Hepatocyte (in vitro differentiated cells): ENCODE measurements at regions not wholly inside any gene's neighbourhood (a gene's known extent, or its start where the extent isn't known, plus 50 kb on each side); places are given as distances from the start of the nearest gene placed in this dataset.
"Not testable (repeated sequence)": the region's sequence is repeated elsewhere in the genome, so short reads cannot be mapped to it uniquely, and the experiment has no call there.

Experiments
- DNase-seq: peaks from one replicate; pipeline ENCODE4 v3.0.0-alpha.2; 2016; ENCODE audit warnings: low spot score
- H2AFZ ChIP-seq: fragments of 200-600 bp; sonication (generic); 2 replicates; pipeline ENCODE4 v1.6.0; 2016; ENCODE audit warnings: antibody characterized with exemption, mild to moderate bottlenecking
- H3K27ac ChIP-seq: fragments of 200-600 bp; sonication (generic); 2 replicates; pipeline ENCODE4 v1.5.1; 2016; ENCODE audit warnings: mild to moderate bottlenecking
- H3K27me3 ChIP-seq: fragments of 200-600 bp; sonication (generic); 2 replicates; pipeline ENCODE4 v1.6.1; 2016
- H3K36me3 ChIP-seq: fragments of 200-600 bp; sonication (generic); replicated peaks from 2 replicates; pipeline ENCODE4 v1.5.1; 2016; ENCODE audit warnings: low read depth; ENCODE audit not compliant: insufficient read depth
- H3K4me1 ChIP-seq: fragments of 200-600 bp; sonication (generic); 2 replicates; pipeline ENCODE4 v1.5.1; 2016; ENCODE audit warnings: mild to moderate bottlenecking, moderate library complexity; ENCODE audit not compliant: insufficient read depth
- H3K4me2 ChIP-seq: fragments of 200-600 bp; sonication (generic); 2 replicates; pipeline ENCODE4 v1.6.0; 2016
- H3K4me3 ChIP-seq: fragments of 200-600 bp; sonication (generic); 2 replicates; pipeline ENCODE4 v1.5.1; 2016; ENCODE audit warnings: mild to moderate bottlenecking
- H3K79me2 ChIP-seq: fragments of 200-600 bp; sonication (generic); 2 replicates; pipeline ENCODE4 v1.6.0; 2017; ENCODE audit warnings: mild to moderate bottlenecking
- H3K9me2 ChIP-seq: fragments of 200-600 bp; sonication (generic); replicated peaks from 2 replicates; pipeline ENCODE4 v1.6.0; 2017; ENCODE audit warnings: mild to moderate bottlenecking; ENCODE audit not compliant: insufficient read depth
- H3K9me3 ChIP-seq: fragments of 200-600 bp; sonication (generic); 2 replicates; pipeline ENCODE4 v1.5.1; 2016; ENCODE audit warnings: low read depth, mild to moderate bottlenecking
- H4K20me1 ChIP-seq: fragments of 200-600 bp; sonication (generic); 2 replicates; pipeline ENCODE4 v1.6.0; 2016; ENCODE audit warnings: mild to moderate bottlenecking; ENCODE audit not compliant: insufficient read depth, poor library complexity, severe bottlenecking
- CTCF ChIP-seq: fragments of 200-600 bp; sonication (generic); IDR thresholded peaks from 2 replicates; pipeline ENCODE4 v1.5.1; 2016; ENCODE audit warnings: antibody characterized with exemption, mild to moderate bottlenecking; ENCODE audit not compliant: poor library complexity
- WGBS: methylation state at CpG from one replicate; pipeline ENCODE4 v1.1.6; 2016; ENCODE audit warnings: low lambda C conversion rate; ENCODE audit errors: missing lambda C conversion rate; 5-methylcytosine and 5-hydroxymethylcytosine counted together

- WGBS, result 72% methylated on average over 6 of the region's 6 CpGs
- H3K4me1 ChIP-seq, result peaks cover 11% of the 10 kb centered on the region
- not testable (repeated sequence) for H4K20me1 ChIP-seq, H3K79me2 ChIP-seq, DNase-seq, H3K27ac ChIP-seq, H3K36me3 ChIP-seq, H3K9me3 ChIP-seq, H3K9me2 ChIP-seq, H2AFZ ChIP-seq, H3K4me2 ChIP-seq, H3K27me3 ChIP-seq, H3K4me3 ChIP-seq
These were observed 309.0 kb upstream of the PLGLB2 start for GRCh38 chr2:87438780-87439454.

- not testable (repeated sequence) for H3K4me3 ChIP-seq, H3K9me3 ChIP-seq, H2AFZ ChIP-seq, H3K36me3 ChIP-seq, H3K27me3 ChIP-seq, H3K79me2 ChIP-seq, H3K9me2 ChIP-seq, H4K20me1 ChIP-seq, H3K4me2 ChIP-seq
- 37% methylated on average over 7 of the region's 7 CpGs for WGBS
- Histone ChIP-seq H3K4me1 (peaks cover 11% of the 10 kb centered on the region), H3K27ac (peak overlapping the region; percentile 34)
- TF ChIP-seq CTCF, result peak; percentile 35
- peak; percentile 13 for DNase-seq
These were observed 308.2 kb upstream of the PLGLB2 start for GRCh38 chr2:87439617-87440204.

GRCh38 chr2:87440650-87441049 is 307.2 kb upstream of the PLGLB2 start:
- H3K79me2 ChIP-seq, H3K27me3 ChIP-seq, H3K36me3 ChIP-seq, DNase-seq, H3K27ac ChIP-seq, H4K20me1 ChIP-seq, H3K4me2 ChIP-seq, H3K4me3 ChIP-seq, H3K9me2 ChIP-seq, H2AFZ ChIP-seq, H3K9me3 ChIP-seq: not testable (repeated sequence)
- 95% methylated on average over 2 of the region's 2 CpGs for WGBS
- H3K4me1 ChIP-seq, result peaks cover 11% of the 10 kb centered on the region

- H3K79me2 ChIP-seq, DNase-seq, H3K4me3 ChIP-seq, H3K27ac ChIP-seq, H3K9me2 ChIP-seq, H3K9me3 ChIP-seq, H3K4me2 ChIP-seq, H3K27me3 ChIP-seq, H4K20me1 ChIP-seq, H3K36me3 ChIP-seq, H2AFZ ChIP-seq: not testable (repeated sequence)
- H3K4me1 ChIP-seq, result peaks cover 11% of the 10 kb centered on the region
- 100% methylated on average over 6 of the region's 6 CpGs for WGBS
These were observed 306.5 kb upstream of the PLGLB2 start for GRCh38 chr2:87441375-87441774.

- H3K4me1 ChIP-seq, H3K27ac ChIP-seq, H3K9me3 ChIP-seq, H3K4me3 ChIP-seq, DNase-seq, H2AFZ ChIP-seq, H3K27me3 ChIP-seq, H3K79me2 ChIP-seq, H3K9me2 ChIP-seq, H4K20me1 ChIP-seq, H3K36me3 ChIP-seq, H3K4me2 ChIP-seq: not testable (repeated sequence)
- WGBS, result 95% methylated on average over 5 of the region's 6 CpGs
These were observed 304.8 kb upstream of the PLGLB2 start for GRCh38 chr2:87442983-87443577.

- H3K9me2 ChIP-seq, H3K79me2 ChIP-seq, H3K27me3 ChIP-seq, H3K27ac ChIP-seq, H3K9me3 ChIP-seq, DNase-seq, H3K36me3 ChIP-seq, H2AFZ ChIP-seq, H4K20me1 ChIP-seq, H3K4me3 ChIP-seq, H3K4me2 ChIP-seq, H3K4me1 ChIP-seq: not testable (repeated sequence)
- 84% methylated on average over 3 of the region's 3 CpGs for WGBS
These were observed 302.9 kb upstream of the PLGLB2 start for GRCh38 chr2:87444951-87445350.

- not testable (repeated sequence) for H3K27me3 ChIP-seq, H3K9me2 ChIP-seq, H3K36me3 ChIP-seq, H3K27ac ChIP-seq, H3K4me1 ChIP-seq, H3K4me2 ChIP-seq, DNase-seq, H3K79me2 ChIP-seq, H4K20me1 ChIP-seq, H2AFZ ChIP-seq, H3K4me3 ChIP-seq, H3K9me3 ChIP-seq
- 69% methylated on average over 3 of the region's 5 CpGs for WGBS
These were observed 302.1 kb upstream of the PLGLB2 start for GRCh38 chr2:87445613-87446312.

- not testable (repeated sequence) for H3K79me2 ChIP-seq, H3K9me2 ChIP-seq, DNase-seq, H4K20me1 ChIP-seq, H3K27ac ChIP-seq, H3K9me3 ChIP-seq, H3K4me1 ChIP-seq, H3K4me2 ChIP-seq, H3K27me3 ChIP-seq, H2AFZ ChIP-seq, H3K4me3 ChIP-seq, H3K36me3 ChIP-seq
- WGBS, result no CpG with 5 or more reads among the region's 1 CpG
These were observed 301.6 kb upstream of the PLGLB2 start for GRCh38 chr2:87446313-87446696.
